ENCODE measurements at regions not wholly inside any gene's neighbourhood (a gene's known extent, or its start where the extent isn't known, plus 50 kb on each side); places are given as distances from the start of the nearest gene placed in this dataset.

GRCh38 chr10:125515571-125515970, 167.4 kb downstream of the TEX36 start:
- DNase-seq (ENCODE audit: low read depth in 4 of 4, low spot score in 3 of 4), result no peak

- no peak for DNase-seq (ENCODE audit: low read depth in 4 of 4, low spot score in 3 of 4)
These were observed 168.5 kb downstream of the TEX36 start for GRCh38 chr10:125514206-125515162.

GRCh38 chr10:125513429-125514182, 169.4 kb downstream of the TEX36 start:
- DNase-seq (ENCODE audit: low read depth in 4 of 4, low spot score in 3 of 4), result no peak

GRCh38 chr10:125510998-125511397, 172.0 kb downstream of the TEX36 start:
- no peak for DNase-seq (ENCODE audit: low read depth in 4 of 4, low spot score in 3 of 4)

- no peak for DNase-seq (ENCODE audit: low read depth in 4 of 4, low spot score in 3 of 4)
These were observed 177.3 kb downstream of the TEX36 start for GRCh38 chr10:125505648-125506047.

GRCh38 chr10:125502276-125502675, 180.7 kb downstream of the TEX36 start:
- no peak for DNase-seq (ENCODE audit: low read depth in 4 of 4, low spot score in 3 of 4)

GRCh38 chr10:125495386-125495785, 187.6 kb downstream of the TEX36 start:
- DNase-seq (ENCODE audit: low read depth in 4 of 4, low spot score in 3 of 4), result no peak

- DNase-seq (ENCODE audit: low read depth in 4 of 4, low spot score in 3 of 4), result no peak
These were observed 188.2 kb downstream of the TEX36 start for GRCh38 chr10:125494651-125495239.

GRCh38 chr10:125491381-125491780, 191.6 kb downstream of the TEX36 start:
- no peak for DNase-seq (ENCODE audit: low read depth in 4 of 4, low spot score in 3 of 4)

GRCh38 chr10:125489731-125490130, 193.2 kb downstream of the TEX36 start:
- no peak for DNase-seq (ENCODE audit: low read depth in 4 of 4, low spot score in 3 of 4)

GRCh38 chr10:125485665-125486064, 197.3 kb downstream of the TEX36 start:
- DNase-seq (ENCODE audit: low read depth in 4 of 4, low spot score in 3 of 4), result no peak

GRCh38 chr10:125484035-125484732, 198.8 kb downstream of the TEX36 start:
- no peak for DNase-seq (ENCODE audit: low read depth in 4 of 4, low spot score in 3 of 4)

- DNase-seq (ENCODE audit: low read depth in 4 of 4, low spot score in 3 of 4), result no peak
These were observed 200.3 kb downstream of the TEX36 start for GRCh38 chr10:125482637-125483036.

- DNase-seq (ENCODE audit: low read depth in 4 of 4, low spot score in 3 of 4), result no peak
These were observed 200.9 kb downstream of the TEX36 start for GRCh38 chr10:125482108-125482507.

GRCh38 chr10:125479059-125479458, 203.9 kb downstream of the TEX36 start:
- DNase-seq (ENCODE audit: low read depth in 4 of 4, low spot score in 3 of 4), result no peak

GRCh38 chr10:125475815-125476214, 207.1 kb downstream of the TEX36 start:
- no peak for DNase-seq (ENCODE audit: low read depth in 4 of 4, low spot score in 3 of 4)

GRCh38 chr10:125473143-125473793, 209.7 kb downstream of the TEX36 start:
- no peak for DNase-seq (ENCODE audit: low read depth in 4 of 4, low spot score in 3 of 4)

GRCh38 chr10:125472010-125472607, 210.9 kb downstream of the TEX36 start:
- DNase-seq (ENCODE audit: low read depth in 4 of 4, low spot score in 3 of 4), result no peak

- no peak for DNase-seq (ENCODE audit: low read depth in 4 of 4, low spot score in 3 of 4)
These were observed 214.7 kb downstream of the TEX36 start for GRCh38 chr10:125468278-125468677.

- no peak for DNase-seq (ENCODE audit: low read depth in 4 of 4, low spot score in 3 of 4)
These were observed 216.3 kb downstream of the TEX36 start for GRCh38 chr10:125466685-125467084.
